Keratinocyte (primary cell): ENCODE measurements at regions not wholly inside any gene's neighbourhood (a gene's known extent, or its start where the extent isn't known, plus 50 kb on each side); places are given as distances from the start of the nearest gene placed in this dataset.

Experiments used
- DNase-seq: peaks from one replicate; pipeline ENCODE4 v3.0.0-alpha.2; 2011; ENCODE audit warnings: low read depth, missing footprints, low spot score
- FAIRE-seq: peaks from 2 replicates; lab custom pipeline; 2011; peaks lifted over from hg19 to GRCh38; lab: Jason Lieb, UNC
- H2AFZ ChIP-seq: 2 replicates; pipeline ENCODE4 v1.6.0; 2012; ENCODE audit warnings: low read length, control low read depth, inconsistent platforms; ENCODE audit not compliant: control insufficient read depth
- H3K27ac ChIP-seq: 2 replicates; pipeline ENCODE4 v1.5.1; 2011; ENCODE audit warnings: low read length; ENCODE audit not compliant: control insufficient read depth, insufficient read depth
- H3K27me3 ChIP-seq: 3 replicates; pipeline ENCODE4 v1.6.0; 2011; ENCODE audit warnings: low read length; ENCODE audit not compliant: control insufficient read depth, insufficient read depth; ENCODE audit errors: extremely low read depth
- H3K36me3 ChIP-seq, 2 experiments: 2 replicates in 1 of 2; 3 replicates in 1 of 2; pipeline ENCODE4 v1.5.1; 2011; ENCODE audit warnings: low read length in 2 of 2, mild to moderate bottlenecking in 1 of 2; ENCODE audit not compliant: control insufficient read depth in 2 of 2, insufficient read depth in 2 of 2; ENCODE audit errors: extremely low read depth in 1 of 2
- H3K4me1 ChIP-seq: 3 replicates; pipeline ENCODE4 v1.5.1; 2011; ENCODE audit warnings: low read length; ENCODE audit not compliant: control insufficient read depth, insufficient read depth; ENCODE audit errors: extremely low read depth
- H3K4me2 ChIP-seq: 3 replicates; pipeline ENCODE4 v1.6.0; 2011; ENCODE audit warnings: low read depth, low read length; ENCODE audit not compliant: control insufficient read depth, insufficient read depth; ENCODE audit errors: extremely low read depth
- H3K4me3 ChIP-seq, 3 experiments: fragments of 200-600 bp in 1 of 3; sonication (generic) in 1 of 3; 2 replicates in 2 of 3; 3 replicates in 1 of 3; pipeline ENCODE4 v1.5.1; 2011 to 2016; ENCODE audit warnings: low read length in 3 of 3, mild to moderate bottlenecking in 3 of 3, control low read depth in 2 of 3, inconsistent platforms in 1 of 3, low read depth in 1 of 3, mixed read lengths in 1 of 3, mixed run types in 1 of 3, moderate library complexity in 1 of 3; ENCODE audit not compliant: control insufficient read depth in 2 of 3, insufficient read depth in 2 of 3; ENCODE audit errors: extremely low read depth in 1 of 3
- H3K79me2 ChIP-seq: 2 replicates; pipeline ENCODE4 v1.6.0; 2012; ENCODE audit warnings: low read length; ENCODE audit not compliant: control insufficient read depth, insufficient read depth
- H3K9ac ChIP-seq: 3 replicates; pipeline ENCODE4 v1.6.0; 2011; ENCODE audit warnings: low read length; ENCODE audit not compliant: control insufficient read depth, insufficient read depth; ENCODE audit errors: extremely low read depth
- H3K9me1 ChIP-seq: 3 replicates; pipeline ENCODE4 v1.6.0; 2011; ENCODE audit warnings: low read length; ENCODE audit not compliant: control insufficient read depth, insufficient read depth; ENCODE audit errors: extremely low read depth
- H3K9me3 ChIP-seq: 2 replicates; pipeline ENCODE4 v1.5.1; 2012; ENCODE audit warnings: low read depth, low read length; ENCODE audit not compliant: control insufficient read depth
- H4K20me1 ChIP-seq: 3 replicates; pipeline ENCODE4 v1.6.0; 2011; ENCODE audit warnings: low read length; ENCODE audit not compliant: control insufficient read depth, insufficient read depth; ENCODE audit errors: extremely low read depth
- EZH2 ChIP-seq: IDR thresholded peaks from one replicate; pipeline ENCODE4 v1.6.1; 2012; ENCODE audit warnings: inconsistent platforms, mild to moderate bottlenecking, low read length, moderate library complexity
- dilution Hi-C: fragments of 300-500 bp; cut with MboI; formaldehyde crosslinking; loops from one replicate; pipeline ENCODE4 v1.7.0; 2020; ENCODE audit warnings: low sequenced_read_pairs; ENCODE audit not compliant: extremely low pct_ligation_motif_present
- TF ChIP-seq, protein P1 (sequence below), 3 experiments: IDR thresholded peaks in 1 of 3; conservative IDR thresholded peaks in 1 of 3; optimal IDR thresholded peaks in 1 of 3; 2 replicates in 2 of 3; 3 replicates in 1 of 3; pipeline versions ENCODE3 to v1.5.1; 2011; ENCODE audit warnings: low read length in 3 of 3, mild to moderate bottlenecking in 3 of 3, moderate library complexity in 2 of 3, control low read depth in 1 of 3, inconsistent platforms in 1 of 3; ENCODE audit not compliant: insufficient read depth in 2 of 3; ENCODE audit errors: extremely low read depth in 1 of 3

DNA sequence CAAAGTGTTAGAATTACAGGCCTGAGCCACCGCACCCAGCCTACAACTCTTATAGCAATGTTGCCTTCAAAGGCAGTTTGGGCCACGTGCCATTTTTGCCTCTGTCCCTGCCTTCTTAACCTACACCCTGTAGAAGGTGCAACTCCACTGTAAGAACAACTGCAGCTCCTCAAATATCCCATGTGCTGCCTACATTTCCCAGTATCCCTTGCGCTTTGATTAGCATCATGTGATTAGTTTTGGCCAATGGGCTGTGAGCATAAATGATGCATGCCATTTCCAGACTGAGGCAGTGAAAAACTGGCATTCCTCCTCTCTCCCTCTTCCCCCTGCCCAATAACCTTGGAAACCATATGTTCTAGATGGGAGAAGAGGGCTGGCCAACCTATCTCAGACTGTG is 75.2 kb upstream of the MRI1 start:
- DNase-seq (no peak), FAIRE-seq (no peak)
- H3K4me3 ChIP-seq = no peak overlapping the region
- H2AFZ ChIP-seq = no peak overlapping the region
- H3K27ac ChIP-seq = no peak overlapping the region
- no peaks in the 10 kb centered on the region for H4K20me1 ChIP-seq
- no peaks in the 10 kb centered on the region for H3K27me3 ChIP-seq
- TF ChIP-seq EZH2 = no peak
- TF ChIP-seq, protein P1, sequence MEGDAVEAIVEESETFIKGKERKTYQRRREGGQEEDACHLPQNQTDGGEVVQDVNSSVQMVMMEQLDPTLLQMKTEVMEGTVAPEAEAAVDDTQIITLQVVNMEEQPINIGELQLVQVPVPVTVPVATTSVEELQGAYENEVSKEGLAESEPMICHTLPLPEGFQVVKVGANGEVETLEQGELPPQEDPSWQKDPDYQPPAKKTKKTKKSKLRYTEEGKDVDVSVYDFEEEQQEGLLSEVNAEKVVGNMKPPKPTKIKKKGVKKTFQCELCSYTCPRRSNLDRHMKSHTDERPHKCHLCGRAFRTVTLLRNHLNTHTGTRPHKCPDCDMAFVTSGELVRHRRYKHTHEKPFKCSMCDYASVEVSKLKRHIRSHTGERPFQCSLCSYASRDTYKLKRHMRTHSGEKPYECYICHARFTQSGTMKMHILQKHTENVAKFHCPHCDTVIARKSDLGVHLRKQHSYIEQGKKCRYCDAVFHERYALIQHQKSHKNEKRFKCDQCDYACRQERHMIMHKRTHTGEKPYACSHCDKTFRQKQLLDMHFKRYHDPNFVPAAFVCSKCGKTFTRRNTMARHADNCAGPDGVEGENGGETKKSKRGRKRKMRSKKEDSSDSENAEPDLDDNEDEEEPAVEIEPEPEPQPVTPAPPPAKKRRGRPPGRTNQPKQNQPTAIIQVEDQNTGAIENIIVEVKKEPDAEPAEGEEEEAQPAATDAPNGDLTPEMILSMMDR (optimal IDR thresholded peaks at IDR 0.05 in 1 of 3, IDR thresholded peaks at IDR 0.05 in 1 of 3, conservative IDR thresholded peaks at IDR 0.05 in 1 of 3; ENCODE audit: extremely low read depth in 1 of 3, insufficient read depth in 2 of 3, low read length in 3 of 3) = no peak
- no peaks in the 10 kb centered on the region for H3K36me3 ChIP-seq
- H3K9me1 ChIP-seq = no peaks in the 10 kb centered on the region
- dilution Hi-C loops = no loop called here
- no peaks in the 10 kb centered on the region for H3K9me3 ChIP-seq
- no peak overlapping the region for H3K9ac ChIP-seq
- H3K79me2 ChIP-seq = no peaks in the 10 kb centered on the region
- H3K4me2 ChIP-seq = no peak overlapping the region
- peaks cover 12% of the 10 kb centered on the region for H3K4me1 ChIP-seq

DNA sequence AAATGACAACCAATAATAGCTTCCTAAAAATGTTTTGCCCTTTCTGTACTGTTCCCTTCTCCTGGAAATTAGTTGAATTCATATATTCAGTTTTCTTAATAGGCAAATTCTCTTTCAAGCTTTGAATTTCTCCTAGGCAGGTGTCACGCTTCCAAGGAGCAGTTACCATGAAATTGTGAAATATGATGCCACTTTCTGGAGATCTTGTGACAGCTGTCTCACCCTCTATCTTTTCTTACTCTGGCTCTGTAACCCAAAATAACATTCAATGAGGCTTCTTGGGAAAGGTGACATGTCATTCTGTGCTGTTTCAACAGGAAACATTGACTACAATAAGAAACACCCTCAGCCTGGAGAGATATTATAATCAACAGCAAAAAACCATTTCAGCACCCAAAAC is 80.3 kb upstream of the MRI1 start:
- H3K4me3 ChIP-seq = no peak overlapping the region
- no peaks in the 10 kb centered on the region for H3K4me1 ChIP-seq
- H3K9me3 ChIP-seq = peaks cover 3% of the 10 kb centered on the region
- H3K79me2 ChIP-seq = no peaks in the 10 kb centered on the region
- no peak overlapping the region for H3K9ac ChIP-seq
- H3K36me3 ChIP-seq = no peaks in the 10 kb centered on the region
- no peak for FAIRE-seq
- H3K27me3 ChIP-seq = no peaks in the 10 kb centered on the region
- no peak overlapping the region for H3K27ac ChIP-seq
- dilution Hi-C loops = no loop called here
- no peak overlapping the region for H2AFZ ChIP-seq
- TF ChIP-seq, protein P1 (optimal IDR thresholded peaks at IDR 0.05 in 1 of 3, IDR thresholded peaks at IDR 0.05 in 1 of 3, conservative IDR thresholded peaks at IDR 0.05 in 1 of 3; ENCODE audit: extremely low read depth in 1 of 3, insufficient read depth in 2 of 3, low read length in 3 of 3) = no peak
- no peak for TF ChIP-seq EZH2
- H3K9me1 ChIP-seq = no peaks in the 10 kb centered on the region
- no peaks in the 10 kb centered on the region for H4K20me1 ChIP-seq
- no peak overlapping the region for H3K4me2 ChIP-seq
- DNase-seq = no peak
